K562 (cell line): ENCODE measurements at regions not wholly inside any gene's neighbourhood (a gene's known extent, or its start where the extent isn't known, plus 50 kb on each side); places are given as distances from the start of the nearest gene placed in this dataset.

Experiments
- FOS ChIP-seq: IDR thresholded peaks from 3 replicates; pipeline ENCODE4 v1.6.1; 2011; ENCODE audit not compliant: insufficient read length; ENCODE audit errors: extremely low read depth
- FOSL1 ChIP-seq: fragments of 200-800 bp; sonication (Bioruptor generic); conservative IDR thresholded peaks from 2 replicates; pipeline ENCODE4 v1.6.1; 2016; ENCODE audit warnings: missing genetic modification characterization, missing compliant biosample characterization
- GATAD2B ChIP-seq: fragments of 450-650 bp; IDR thresholded peaks from 2 replicates; pipeline ENCODE4 v1.6.1; 2017; ENCODE audit warnings: mild to moderate bottlenecking, borderline replicate concordance
- MCM7 ChIP-seq, 2 experiments: fragments of 450-650 bp; IDR thresholded peaks; 2 replicates each; pipeline ENCODE4 v1.6.1; 2016 to 2018
- MTF1 ChIP-seq: fragments of 250-450 bp; sonication (Bioruptor Pico); IDR thresholded peaks from 2 replicates; pipeline ENCODE4 v1.9.0; 2021; ENCODE audit warnings: moderate library complexity, mild to moderate bottlenecking, inconsistent platforms, borderline replicate concordance
- PHF21A ChIP-seq: fragments of 450-650 bp; IDR thresholded peaks from 2 replicates; pipeline ENCODE4 v1.6.1; 2017; ENCODE audit warnings: low read depth, borderline replicate concordance
- RCOR1 ChIP-seq, 2 experiments: IDR thresholded peaks; 2 replicates each; pipeline ENCODE4 v1.6.1; 2012; ENCODE audit warnings: low read depth in 2 of 2, low read length in 2 of 2, borderline replicate concordance in 1 of 2, improper control_type of control experiment in 1 of 2
- ZKSCAN8 ChIP-seq: fragments of 200-800 bp; sonication (Bioruptor generic); IDR thresholded peaks from 2 replicates; pipeline ENCODE4 v1.6.1; 2016; ENCODE audit warnings: missing genetic modification characterization, missing compliant biosample characterization
- ZNF124 ChIP-seq: sonication (generic); formaldehyde crosslinking; IDR thresholded peaks from 2 replicates; pipeline ENCODE4 v1.8.1; 2022; ENCODE audit warnings: missing genetic modification reagents
- TF ChIP-seq, protein P1 (sequence below): fragments of 250-450 bp; sonication (Bioruptor Pico); IDR thresholded peaks from 2 replicates; pipeline ENCODE4 v1.9.0; 2021; ENCODE audit warnings: mild to moderate bottlenecking

GRCh38 chr5:38607930-38608564, 51.6 kb upstream of the LIFR start:
- TF ChIP-seq MCM7 (IDR thresholded peaks at IDR 0.05) = no peak
- peak in 1 of 2 experiments; percentile 51; a peak in 1 of 4 replicates for TF ChIP-seq RCOR1 (IDR thresholded peaks at IDR 0.05; ENCODE audit: borderline replicate concordance in 1 of 2, low read depth in 2 of 2, low read length in 2 of 2)
- no peak for TF ChIP-seq ZNF124 (CRISPR knock-in tag)
- TF ChIP-seq, protein P1, sequence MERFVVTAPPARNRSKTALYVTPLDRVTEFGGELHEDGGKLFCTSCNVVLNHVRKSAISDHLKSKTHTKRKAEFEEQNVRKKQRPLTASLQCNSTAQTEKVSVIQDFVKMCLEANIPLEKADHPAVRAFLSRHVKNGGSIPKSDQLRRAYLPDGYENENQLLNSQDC (CRISPR knock-in tag) = no peak
- no peak for TF ChIP-seq FOS
- TF ChIP-seq GATAD2B = no peak
- no peak for TF ChIP-seq ZKSCAN8 (CRISPR knock-in tag)
- no peak for TF ChIP-seq MTF1 (CRISPR knock-in tag)
- no peak for TF ChIP-seq FOSL1 (tag)
- no peak for TF ChIP-seq PHF21A
